ENCODE measurements at regions not wholly inside any gene's neighbourhood (a gene's known extent, or its start where the extent isn't known, plus 50 kb on each side); places are given as distances from the start of the nearest gene placed in this dataset.

DNA sequence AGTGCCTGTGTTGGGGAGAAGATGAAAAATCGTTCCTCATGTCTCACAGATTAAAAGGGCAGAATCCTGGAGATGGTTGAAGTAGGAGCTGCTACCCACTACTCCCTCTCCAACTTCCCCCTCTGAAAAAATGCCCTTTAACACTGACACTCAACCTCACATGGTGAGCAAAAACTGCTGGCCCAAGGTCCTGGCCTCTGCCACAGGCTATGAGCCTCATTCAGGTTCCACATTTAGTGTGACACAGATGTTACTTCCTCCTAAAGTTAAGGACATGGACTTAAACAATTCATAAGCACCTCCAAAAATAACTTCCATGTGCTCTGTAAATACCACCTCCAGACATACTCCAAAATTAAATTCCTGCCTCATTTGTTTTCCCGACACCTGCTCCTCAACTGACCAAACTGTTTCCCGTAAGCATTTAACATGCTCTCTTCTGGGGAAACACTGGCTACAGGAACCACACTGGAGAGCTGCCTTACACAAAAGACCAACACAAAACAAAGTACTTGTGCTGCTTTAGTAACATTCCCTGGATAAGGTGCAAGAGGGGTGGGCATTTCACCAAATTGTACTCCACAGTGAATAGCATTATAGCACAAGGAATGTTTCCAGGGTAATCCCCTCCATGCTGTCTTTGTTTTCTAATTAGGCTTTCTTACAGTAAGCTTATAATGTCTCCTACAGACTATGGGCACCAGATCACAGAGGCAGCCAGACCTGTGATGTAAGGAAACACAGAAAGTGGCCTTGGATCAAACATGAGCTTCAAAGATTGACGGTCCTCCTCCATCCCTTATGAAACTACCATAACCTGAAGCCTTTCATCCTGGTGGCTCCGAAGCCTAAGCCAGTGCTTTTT is 57.0 kb downstream of the PHLDA1 start:
- Histone ChIP-seq H3K9me3 (no peaks in the 10 kb centered on the region), H3K4me1 (ENCODE audit: low read depth) (peaks cover 10% of the 10 kb centered on the region), H3K4me3 (no peak overlapping the region), H3K36me3 (ENCODE audit: low read depth) (no peaks in the 10 kb centered on the region)
- intact Hi-C loops (cut with DNase I, micrococcal nuclease), result no loop called here
- TF ChIP-seq, protein P1, sequence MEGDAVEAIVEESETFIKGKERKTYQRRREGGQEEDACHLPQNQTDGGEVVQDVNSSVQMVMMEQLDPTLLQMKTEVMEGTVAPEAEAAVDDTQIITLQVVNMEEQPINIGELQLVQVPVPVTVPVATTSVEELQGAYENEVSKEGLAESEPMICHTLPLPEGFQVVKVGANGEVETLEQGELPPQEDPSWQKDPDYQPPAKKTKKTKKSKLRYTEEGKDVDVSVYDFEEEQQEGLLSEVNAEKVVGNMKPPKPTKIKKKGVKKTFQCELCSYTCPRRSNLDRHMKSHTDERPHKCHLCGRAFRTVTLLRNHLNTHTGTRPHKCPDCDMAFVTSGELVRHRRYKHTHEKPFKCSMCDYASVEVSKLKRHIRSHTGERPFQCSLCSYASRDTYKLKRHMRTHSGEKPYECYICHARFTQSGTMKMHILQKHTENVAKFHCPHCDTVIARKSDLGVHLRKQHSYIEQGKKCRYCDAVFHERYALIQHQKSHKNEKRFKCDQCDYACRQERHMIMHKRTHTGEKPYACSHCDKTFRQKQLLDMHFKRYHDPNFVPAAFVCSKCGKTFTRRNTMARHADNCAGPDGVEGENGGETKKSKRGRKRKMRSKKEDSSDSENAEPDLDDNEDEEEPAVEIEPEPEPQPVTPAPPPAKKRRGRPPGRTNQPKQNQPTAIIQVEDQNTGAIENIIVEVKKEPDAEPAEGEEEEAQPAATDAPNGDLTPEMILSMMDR (IDR thresholded peaks at IDR 0.05), result no peak
- no peak for DNase-seq
- ATAC-seq, result no peak

DNA sequence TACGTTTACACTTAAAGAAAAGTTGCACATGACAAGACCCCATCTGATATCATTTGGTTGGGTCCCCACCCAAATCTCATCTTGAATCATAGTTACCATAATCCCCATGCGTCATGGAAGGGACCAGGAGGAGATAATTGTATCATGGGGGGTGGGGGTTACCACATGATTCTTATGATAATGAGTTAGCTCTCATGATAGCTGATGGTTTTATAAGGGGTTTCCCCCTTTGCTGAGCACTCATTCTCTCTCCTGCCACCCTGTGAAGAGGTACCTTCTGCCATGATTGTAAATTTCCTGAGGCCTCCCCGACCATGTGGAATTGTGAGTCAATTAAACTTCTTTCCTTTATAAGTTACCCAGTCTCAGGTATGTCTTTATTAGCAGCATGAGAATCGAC is 60.3 kb downstream of the PHLDA1 start:
- ATAC-seq, result no peak
- no peak for DNase-seq
- H3K4me1 ChIP-seq (ENCODE audit: low read depth), result no peaks in the 10 kb centered on the region
- no peaks in the 10 kb centered on the region for H3K9me3 ChIP-seq
- no peaks in the 10 kb centered on the region for H3K36me3 ChIP-seq (ENCODE audit: low read depth)
- no peak overlapping the region for H3K4me3 ChIP-seq
- TF ChIP-seq, protein P1 (IDR thresholded peaks at IDR 0.05), result no peak
- intact Hi-C loops (cut with DNase I, micrococcal nuclease), result no loop called here

DNA sequence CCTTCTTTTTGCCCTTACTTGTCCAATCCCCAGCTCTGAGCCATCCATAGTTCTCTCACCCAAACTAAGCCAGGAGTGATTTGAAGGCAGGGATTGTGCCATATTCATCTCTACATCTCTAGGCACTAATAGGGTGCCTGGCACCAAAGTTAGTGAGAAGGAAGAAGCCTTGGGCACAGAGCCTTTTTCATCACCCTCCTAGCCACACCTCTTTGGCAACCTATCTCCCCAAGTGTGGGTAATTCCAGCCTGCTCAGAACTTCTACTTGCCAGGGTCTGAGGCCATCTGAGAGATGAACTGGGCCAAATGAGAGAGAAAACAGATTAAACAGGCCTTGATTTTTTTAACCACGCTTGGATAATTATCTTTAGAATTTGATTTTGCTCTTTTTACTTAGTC is 61.3 kb downstream of the PHLDA1 start:
- Histone ChIP-seq H3K4me1 (ENCODE audit: low read depth) (no peaks in the 10 kb centered on the region), H3K4me3 (no peak overlapping the region), H3K36me3 (ENCODE audit: low read depth) (no peaks in the 10 kb centered on the region), H3K9me3 (no peaks in the 10 kb centered on the region)
- no peak for ATAC-seq
- DNase-seq, result no peak
- intact Hi-C loops (cut with DNase I, micrococcal nuclease), result no loop called here
- TF ChIP-seq, protein P1 (IDR thresholded peaks at IDR 0.05), result no peak

DNA sequence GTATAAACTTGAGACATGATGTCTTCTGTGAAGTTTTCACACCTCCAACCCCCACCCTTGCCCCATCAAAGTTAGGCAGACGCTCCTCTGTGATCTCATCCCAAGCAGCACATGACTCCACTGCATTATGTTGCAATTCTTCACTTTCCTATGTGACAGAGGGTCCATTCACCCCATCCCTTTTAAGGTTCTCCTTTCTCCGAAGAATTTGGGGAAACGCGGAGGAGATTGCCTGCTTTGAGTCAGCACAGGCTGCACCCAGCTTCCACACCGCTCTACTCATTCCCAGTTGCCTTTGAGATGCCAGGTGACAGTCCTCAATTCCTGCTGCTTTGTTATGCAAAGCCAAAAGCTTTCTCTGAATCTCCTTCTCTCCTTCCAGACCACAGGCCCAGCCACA is 61.8 kb downstream of the PHLDA1 start:
- Histone ChIP-seq H3K4me1 (ENCODE audit: low read depth) (no peaks in the 10 kb centered on the region), H3K36me3 (ENCODE audit: low read depth) (no peaks in the 10 kb centered on the region), H3K9me3 (no peaks in the 10 kb centered on the region), H3K4me3 (no peak overlapping the region)
- ATAC-seq, result peak; percentile 43
- intact Hi-C loops (cut with DNase I, micrococcal nuclease), result no loop called here
- DNase-seq, result no peak
- TF ChIP-seq, protein P1 (IDR thresholded peaks at IDR 0.05), result no peak

DNA sequence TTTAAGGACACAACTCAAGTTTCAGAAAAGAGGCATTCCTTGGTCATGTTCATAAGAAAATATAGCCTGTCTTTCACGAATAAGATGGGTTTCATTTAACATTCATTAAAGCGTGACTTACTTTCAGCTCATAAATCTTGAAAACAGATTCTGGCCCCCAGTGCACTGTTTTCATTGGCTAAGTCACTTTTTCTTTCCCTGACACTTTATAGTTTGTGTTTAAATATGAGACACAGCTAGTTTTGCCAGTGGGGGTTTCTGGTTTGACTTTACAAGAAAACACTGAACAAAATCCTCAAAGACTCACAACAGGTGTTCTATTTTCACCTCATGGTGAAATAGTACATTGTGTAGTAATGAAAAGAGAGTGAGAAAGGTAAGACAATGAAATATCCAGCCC is 65.9 kb downstream of the PHLDA1 start:
- Histone ChIP-seq H3K4me3 (no peak overlapping the region), H3K9me3 (no peaks in the 10 kb centered on the region), H3K36me3 (ENCODE audit: low read depth) (no peaks in the 10 kb centered on the region), H3K4me1 (ENCODE audit: low read depth) (no peaks in the 10 kb centered on the region)
- TF ChIP-seq, protein P1 (IDR thresholded peaks at IDR 0.05), result no peak
- no peak for DNase-seq
- intact Hi-C loops (cut with DNase I, micrococcal nuclease), result no loop called here
- ATAC-seq, result no peak

Data from mucosa of descending colon (tissue), 3 donors.